ENCODE measurements at regions not wholly inside any gene's neighbourhood (a gene's known extent, or its start where the extent isn't known, plus 50 kb on each side); places are given as distances from the start of the nearest gene placed in this dataset.

DNA sequence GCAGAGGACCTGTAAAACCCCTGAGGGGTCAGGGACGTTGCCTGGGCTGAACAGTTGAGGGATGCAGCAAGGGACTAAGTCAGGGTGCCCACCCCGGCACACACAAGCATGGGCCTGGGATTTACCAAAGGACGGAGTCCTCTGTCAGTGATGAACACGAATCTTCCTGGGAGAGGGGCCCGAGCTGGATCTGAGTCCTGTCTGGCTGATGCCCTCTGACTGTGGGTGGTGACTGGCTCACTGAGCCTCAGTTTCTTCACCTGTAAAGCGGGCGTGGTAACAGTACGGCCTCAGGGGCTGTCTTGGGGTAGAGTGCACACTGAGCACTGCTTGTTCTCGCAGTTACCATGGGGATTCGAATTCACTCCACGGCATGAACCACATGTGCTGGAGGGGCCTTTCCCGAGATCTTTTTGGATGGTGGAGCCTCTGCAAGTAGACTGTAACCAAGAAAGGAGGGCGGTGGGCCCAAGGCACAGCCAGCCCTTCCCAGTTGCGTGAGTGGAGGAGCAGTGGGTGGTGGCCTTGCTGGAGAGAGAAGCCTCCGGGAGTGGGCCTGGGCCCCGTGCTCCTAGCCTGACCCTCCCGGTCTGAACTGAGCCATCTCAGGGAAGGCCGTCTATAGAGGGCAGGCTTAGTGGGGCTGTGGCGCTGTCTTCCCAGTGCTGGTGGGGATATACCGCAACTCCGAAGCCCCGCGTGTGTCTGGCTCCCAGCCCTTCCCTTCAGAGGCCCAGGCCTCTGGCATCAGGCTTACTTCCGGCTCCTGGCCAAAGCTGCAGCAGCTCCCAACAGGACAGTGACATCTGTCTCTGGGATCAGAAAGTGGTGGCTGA is 130.8 kb upstream of the HS6ST1 start:
- no peaks in the 10 kb centered on the region for H3K36me3 Mint-ChIP-seq (ENCODE audit: insufficient read depth)
- ATAC-seq (no peak), DNase-seq (no peak)
- H3K27me3 Mint-ChIP-seq (ENCODE audit: low read depth): peaks cover 10% of the 10 kb centered on the region
- H3K4me1 Mint-ChIP-seq (ENCODE audit: low read depth): no peaks in the 10 kb centered on the region
- H3K9me3 Mint-ChIP-seq: no peaks in the 10 kb centered on the region
- H3K4me3 Mint-ChIP-seq: no peak overlapping the region

DNA sequence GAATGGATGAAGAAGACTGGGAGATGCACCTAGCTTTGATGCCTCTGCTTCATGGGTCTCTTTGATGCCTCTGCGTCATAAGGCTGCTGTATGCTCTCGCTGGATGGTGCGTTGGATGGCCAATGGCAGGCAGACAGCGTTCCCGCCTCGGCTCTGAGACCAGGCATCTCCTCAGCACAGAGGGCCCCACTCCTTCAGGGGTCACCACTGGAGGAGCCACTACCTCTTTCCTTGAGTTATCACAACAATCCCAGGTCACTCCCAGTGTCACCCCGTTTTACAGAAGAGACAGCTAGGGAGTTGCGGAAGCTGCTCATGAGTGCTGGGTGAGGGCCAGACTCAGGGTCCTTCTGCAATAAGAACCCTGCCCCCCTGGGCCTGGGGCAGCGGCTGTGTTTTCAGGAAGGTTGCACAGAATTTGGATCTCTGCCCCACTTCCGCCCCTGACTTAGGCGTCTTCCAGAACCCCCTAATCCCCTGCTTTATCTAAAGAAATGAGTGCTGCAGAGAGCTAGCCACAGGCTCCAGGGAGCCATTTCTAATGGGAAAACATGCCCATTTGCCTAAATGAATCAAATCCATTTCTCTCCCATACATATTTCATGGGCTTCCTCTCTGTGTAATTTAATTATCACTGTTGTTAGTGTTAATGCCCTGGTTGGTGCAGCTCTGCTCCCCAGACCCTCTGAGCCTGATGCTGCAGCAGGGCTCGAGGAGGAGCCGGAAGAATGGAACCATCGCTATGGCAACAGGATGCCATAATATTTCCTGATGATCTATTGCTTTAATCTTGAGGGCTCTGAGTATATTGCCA is 131.8 kb upstream of the HS6ST1 start:
- H3K27me3 Mint-ChIP-seq (ENCODE audit: low read depth): peaks cover 10% of the 10 kb centered on the region
- no peaks in the 10 kb centered on the region for H3K4me1 Mint-ChIP-seq (ENCODE audit: low read depth)
- DNase-seq: no peak
- no peaks in the 10 kb centered on the region for H3K36me3 Mint-ChIP-seq (ENCODE audit: insufficient read depth)
- no peak for ATAC-seq
- no peak overlapping the region for H3K4me3 Mint-ChIP-seq
- no peaks in the 10 kb centered on the region for H3K9me3 Mint-ChIP-seq

DNA sequence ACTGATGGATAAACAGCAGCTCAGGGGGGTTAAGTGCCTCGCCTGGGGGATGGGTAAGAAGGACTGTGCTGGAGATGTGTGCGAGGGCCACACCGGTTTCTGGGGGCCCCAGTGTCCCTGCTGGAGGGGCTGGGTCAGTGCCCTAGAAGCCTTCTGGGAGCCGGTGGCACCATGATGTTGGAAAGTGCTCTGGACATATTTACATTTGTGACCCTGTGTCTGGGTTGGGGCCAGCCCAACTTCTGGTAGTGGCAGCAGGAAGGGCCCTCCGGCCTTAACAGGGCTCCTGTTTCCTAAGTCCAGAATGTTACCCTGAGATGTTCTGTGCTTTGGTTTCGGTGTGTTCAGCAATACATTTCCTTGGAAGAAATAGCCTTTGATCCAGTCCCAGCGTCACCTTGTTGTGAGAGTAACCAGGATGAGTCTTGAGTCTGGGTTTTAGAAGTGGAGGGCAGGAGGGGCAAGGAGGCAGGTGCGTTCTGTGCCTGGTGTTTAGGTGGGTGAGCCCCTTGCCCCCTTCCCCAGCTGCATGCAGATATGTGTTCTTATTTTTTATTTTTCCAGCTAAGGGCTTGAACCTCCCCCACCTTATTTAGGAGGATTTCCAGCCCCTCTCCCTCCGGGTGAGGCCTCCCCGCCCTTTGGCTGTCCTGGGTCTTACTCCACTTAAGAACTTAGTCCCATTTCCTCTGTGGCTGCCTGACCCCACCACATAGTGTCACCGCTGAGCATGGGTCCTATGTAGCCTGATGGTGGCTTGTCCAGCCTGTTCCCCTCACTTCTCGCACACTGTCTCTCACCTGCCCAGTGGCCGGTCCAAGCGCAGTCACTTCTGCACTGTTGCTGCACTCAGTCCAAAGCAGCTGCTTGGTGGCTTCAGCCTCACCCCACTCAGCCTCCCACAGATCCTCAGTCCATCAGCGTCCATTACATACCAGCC is 132.7 kb upstream of the HS6ST1 start:
- Mint-ChIP-seq H3K9me3 (no peaks in the 10 kb centered on the region), H3K36me3 (ENCODE audit: insufficient read depth) (no peaks in the 10 kb centered on the region), H3K4me3 (no peak overlapping the region), H3K4me1 (ENCODE audit: low read depth) (no peaks in the 10 kb centered on the region), H3K27me3 (ENCODE audit: low read depth) (peaks cover 10% of the 10 kb centered on the region)
- DNase-seq: no peak
- ATAC-seq: no peak

DNA sequence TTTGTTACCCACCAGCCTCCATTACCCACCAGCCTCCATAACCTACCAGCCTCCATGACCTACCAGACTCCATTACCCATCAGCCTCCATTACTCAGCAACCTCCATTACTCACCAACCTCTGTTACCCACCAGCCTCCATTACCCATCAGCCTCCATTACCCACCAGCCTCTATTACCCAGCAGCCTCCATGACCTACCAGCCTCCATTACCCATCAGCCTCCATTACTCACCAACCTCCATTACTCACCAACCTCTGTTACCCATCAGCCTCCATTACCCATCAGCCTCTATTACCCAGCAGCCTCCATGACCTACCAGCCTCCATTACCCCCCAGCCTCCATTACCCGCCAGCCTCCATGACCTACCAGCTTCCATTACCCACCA is 133.3 kb upstream of the HS6ST1 start:
- no peak for DNase-seq
- Mint-ChIP-seq H3K27me3 (ENCODE audit: low read depth) (peaks cover 10% of the 10 kb centered on the region), H3K9me3 (no peaks in the 10 kb centered on the region), H3K4me3 (no peak overlapping the region), H3K36me3 (ENCODE audit: insufficient read depth) (no peaks in the 10 kb centered on the region), H3K4me1 (ENCODE audit: low read depth) (no peaks in the 10 kb centered on the region)
- no peak for ATAC-seq

DNA sequence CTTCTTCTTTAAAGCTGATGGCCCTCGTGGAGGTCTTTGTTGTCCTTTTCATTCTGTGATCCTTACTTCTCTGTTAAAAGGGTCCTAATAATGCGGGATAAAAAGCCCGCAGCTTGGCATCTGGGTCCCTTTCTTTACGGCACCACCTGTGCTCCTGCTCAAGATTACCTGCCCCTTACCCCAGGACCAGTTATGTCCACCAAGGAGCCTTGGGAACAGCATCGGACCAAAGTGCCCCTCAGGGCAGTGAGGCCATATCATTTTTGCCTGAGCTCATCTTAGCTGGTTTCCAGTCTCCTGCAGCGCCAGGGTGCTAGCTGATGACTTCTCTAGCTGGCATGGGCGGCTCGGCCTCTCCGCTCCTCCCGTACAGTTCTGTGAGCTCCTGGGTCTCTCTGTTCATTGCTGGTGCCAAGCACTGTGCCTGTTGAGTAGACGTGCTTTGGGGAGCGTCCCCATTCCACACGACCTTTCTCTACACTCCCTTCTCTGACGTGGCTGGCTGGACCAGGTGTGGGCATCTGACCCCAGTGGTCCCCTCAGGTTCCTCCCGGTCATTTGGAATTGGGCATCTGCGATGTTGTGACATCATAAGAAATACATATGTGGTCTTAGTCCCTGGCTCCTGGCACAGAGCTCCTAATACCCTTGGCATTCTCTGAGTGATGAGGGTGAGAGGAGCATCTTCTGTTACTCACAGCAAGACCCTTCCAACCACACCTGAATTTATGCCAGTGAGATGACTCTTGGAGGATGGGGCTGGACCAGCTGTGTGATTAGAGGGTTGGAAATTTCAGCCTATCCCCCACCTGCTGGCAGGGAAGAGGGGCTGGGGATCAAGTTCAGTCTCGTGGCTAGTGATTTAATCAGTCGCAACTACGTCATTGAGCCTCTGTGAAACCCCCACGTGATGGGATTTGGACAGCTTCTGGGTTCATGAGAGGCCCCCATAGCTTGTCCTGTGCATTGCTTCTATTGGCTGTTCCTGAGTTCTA is 134.2 kb upstream of the HS6ST1 start:
- ATAC-seq (no peak), DNase-seq (no peak)
- Mint-ChIP-seq H3K36me3 (ENCODE audit: insufficient read depth) (no peaks in the 10 kb centered on the region), H3K9me3 (no peaks in the 10 kb centered on the region), H3K4me3 (no peak overlapping the region), H3K27me3 (ENCODE audit: low read depth) (peaks cover 13% of the 10 kb centered on the region), H3K4me1 (ENCODE audit: low read depth) (no peaks in the 10 kb centered on the region)

DNA sequence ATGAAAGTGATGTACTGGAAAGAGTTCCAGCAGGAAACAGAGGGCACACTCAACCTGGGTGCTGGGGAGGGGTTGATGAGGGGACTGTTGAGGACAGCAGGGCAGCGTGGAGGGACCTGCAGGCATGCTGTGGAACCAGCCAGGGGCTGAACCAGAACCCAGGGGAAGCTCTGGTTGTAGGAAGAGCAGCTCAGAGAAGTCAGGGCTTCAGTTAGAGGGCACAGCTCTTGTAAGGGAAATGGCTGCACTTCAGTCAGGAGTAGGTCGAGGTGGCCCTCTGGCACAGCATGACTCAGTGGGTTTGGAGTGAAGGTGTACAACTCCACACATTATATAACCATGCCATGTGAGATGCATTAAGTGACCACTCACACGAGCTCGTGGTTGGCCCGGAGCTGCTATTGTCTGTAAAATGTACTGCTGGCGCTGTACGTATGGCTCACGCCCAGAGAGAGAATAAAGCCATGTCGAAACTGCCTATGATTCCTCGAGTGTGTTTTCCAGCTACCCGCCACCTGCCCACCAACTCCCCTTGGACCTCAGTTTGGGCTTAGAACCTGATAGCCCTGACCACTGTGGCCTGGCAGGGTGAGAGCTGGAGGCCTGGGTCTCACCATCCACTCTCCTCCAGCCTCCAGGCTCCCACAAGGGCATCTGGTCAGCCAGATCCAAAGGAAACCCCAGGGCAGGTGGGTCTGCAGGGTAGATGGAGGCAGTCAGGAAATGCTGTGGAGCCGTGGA is 136.5 kb upstream of the HS6ST1 start:
- peaks cover 17% of the 10 kb centered on the region for H3K27me3 Mint-ChIP-seq (ENCODE audit: low read depth)
- H3K4me1 Mint-ChIP-seq (ENCODE audit: low read depth): no peaks in the 10 kb centered on the region
- DNase-seq: no peak
- no peak overlapping the region for H3K4me3 Mint-ChIP-seq
- ATAC-seq: no peak
- H3K9me3 Mint-ChIP-seq: no peaks in the 10 kb centered on the region
- H3K36me3 Mint-ChIP-seq (ENCODE audit: insufficient read depth): no peaks in the 10 kb centered on the region

DNA sequence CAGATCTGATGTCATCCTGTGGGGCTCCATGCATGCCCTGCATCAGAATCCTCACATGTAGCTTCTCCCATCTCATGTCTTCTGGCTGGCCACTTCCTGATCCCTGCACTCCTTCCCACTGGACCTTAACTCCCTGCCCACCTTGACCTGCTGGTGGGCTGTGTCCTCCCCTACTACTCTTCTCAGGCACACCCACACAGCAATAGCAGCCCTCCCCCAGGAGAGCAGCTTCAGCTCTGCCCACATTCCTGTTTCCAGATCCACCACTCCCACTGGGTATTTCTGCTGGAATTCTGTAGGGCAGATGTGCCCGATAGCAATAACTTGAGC is 137.0 kb upstream of the HS6ST1 start:
- no peak for ATAC-seq
- Mint-ChIP-seq H3K27me3 (ENCODE audit: low read depth) (peaks cover 17% of the 10 kb centered on the region), H3K36me3 (ENCODE audit: insufficient read depth) (no peaks in the 10 kb centered on the region), H3K4me1 (ENCODE audit: low read depth) (no peaks in the 10 kb centered on the region), H3K9me3 (no peaks in the 10 kb centered on the region), H3K4me3 (no peak overlapping the region)
- no peak for DNase-seq

DNA sequence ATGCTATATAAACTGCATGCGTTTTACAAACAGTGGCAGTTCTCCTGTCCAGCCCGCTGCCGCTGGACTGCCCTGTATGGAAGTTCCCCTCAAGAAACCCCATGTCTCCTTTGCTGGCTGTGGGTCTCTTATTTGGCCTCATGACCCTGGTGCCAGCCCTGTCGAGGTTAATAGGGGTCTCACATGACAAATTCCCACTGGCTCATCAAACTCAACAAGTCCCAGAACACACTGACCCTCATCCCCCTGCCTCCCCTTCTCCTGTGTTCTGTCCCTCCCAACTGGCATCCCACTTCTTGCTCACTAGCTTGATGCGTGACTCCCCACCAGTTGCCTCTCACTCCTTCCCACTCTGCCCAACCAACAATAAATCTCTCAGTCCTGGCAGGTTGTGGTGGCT is 137.6 kb upstream of the HS6ST1 start:
- DNase-seq: no peak

DNA sequence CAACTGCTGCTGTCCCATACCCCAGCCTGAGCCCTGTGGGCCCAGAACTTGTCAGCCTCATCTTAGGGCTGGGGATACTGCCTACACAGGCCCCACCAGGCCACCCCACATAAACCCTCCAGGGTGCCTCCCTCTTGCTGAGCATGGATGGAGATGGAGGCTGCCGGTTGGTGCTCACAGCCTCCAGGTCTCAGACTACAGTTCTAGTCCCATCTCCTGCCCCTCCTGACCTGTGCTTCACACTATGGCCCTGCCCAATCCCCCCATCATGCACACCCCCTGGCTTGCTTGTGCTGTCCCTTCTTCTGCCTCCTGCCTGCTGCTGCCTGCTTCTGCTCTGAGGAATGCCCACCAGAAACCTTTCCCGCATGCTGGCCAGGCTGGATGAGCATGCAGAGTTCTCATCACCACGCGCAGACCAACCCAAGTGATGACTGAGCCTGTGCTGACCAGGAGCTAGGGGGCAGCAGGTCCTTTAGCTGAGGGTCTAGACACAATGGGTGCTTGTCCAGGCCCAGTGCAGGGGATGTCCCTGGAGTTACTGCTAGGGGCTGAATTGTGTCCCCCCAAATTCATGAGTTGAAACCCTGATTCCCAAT is 138.4 kb upstream of the HS6ST1 start:
- Mint-ChIP-seq H3K9me3 (no peaks in the 10 kb centered on the region), H3K4me1 (ENCODE audit: low read depth) (no peaks in the 10 kb centered on the region), H3K36me3 (ENCODE audit: insufficient read depth) (no peaks in the 10 kb centered on the region), H3K4me3 (no peak overlapping the region), H3K27me3 (ENCODE audit: low read depth) (peaks cover 17% of the 10 kb centered on the region)
- no peak for DNase-seq
- no peak for ATAC-seq

More for the DNA sequence above, 137.6 kb upstream of the HS6ST1 start:
- Mint-ChIP-seq H3K9me3 (no peaks in the 10 kb centered on the region), H3K4me1 (ENCODE audit: low read depth) (no peaks in the 10 kb centered on the region), H3K4me3 (no peak overlapping the region), H3K27me3 (ENCODE audit: low read depth) (peaks cover 17% of the 10 kb centered on the region), H3K36me3 (ENCODE audit: insufficient read depth) (no peaks in the 10 kb centered on the region)
- ATAC-seq: no peak

DNA sequence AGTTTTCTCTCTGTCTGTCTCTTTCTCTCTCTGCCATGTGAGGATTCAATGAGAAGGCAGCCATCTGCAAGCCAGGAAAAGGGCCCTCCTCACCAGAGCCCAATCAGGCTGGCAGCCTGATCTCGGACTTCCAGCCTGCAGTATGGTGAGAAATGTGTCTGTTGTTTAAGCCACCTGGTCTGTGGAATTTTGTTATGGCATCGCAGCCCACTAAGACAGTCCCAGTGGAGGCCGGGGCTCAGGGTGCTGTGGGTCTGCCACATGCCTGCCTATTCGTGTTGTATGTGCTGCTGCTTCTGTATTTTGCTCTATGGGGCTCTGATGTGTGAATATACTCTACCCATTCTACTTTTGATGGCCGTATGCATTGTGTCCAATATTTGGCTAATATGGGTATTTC is 139.0 kb upstream of the HS6ST1 start:
- Mint-ChIP-seq H3K4me1 (ENCODE audit: low read depth) (no peaks in the 10 kb centered on the region), H3K9me3 (no peaks in the 10 kb centered on the region), H3K27me3 (ENCODE audit: low read depth) (peaks cover 12% of the 10 kb centered on the region), H3K36me3 (ENCODE audit: insufficient read depth) (no peaks in the 10 kb centered on the region), H3K4me3 (no peak overlapping the region)
- no peak for DNase-seq
- ATAC-seq: no peak

DNA sequence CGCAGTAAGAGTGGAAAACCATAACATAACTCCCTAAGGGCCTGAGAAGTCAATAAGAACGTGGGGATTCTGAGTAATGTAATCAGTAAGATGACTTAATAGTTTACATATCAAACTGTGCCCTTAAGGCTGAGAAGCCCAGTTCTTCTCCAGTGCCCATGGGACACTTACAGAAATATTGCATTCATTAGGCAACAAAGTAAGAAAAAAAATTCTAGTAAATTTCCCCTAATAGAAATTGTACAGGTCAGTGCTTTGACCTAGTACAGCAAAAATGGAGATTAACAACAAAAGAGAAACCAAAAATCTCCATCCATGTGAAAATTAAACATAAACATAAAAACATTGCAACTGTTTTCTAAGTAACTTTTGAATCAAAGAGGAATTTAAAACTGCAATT is 139.8 kb upstream of the HS6ST1 start:
- Mint-ChIP-seq H3K4me3 (no peak overlapping the region), H3K36me3 (ENCODE audit: insufficient read depth) (no peaks in the 10 kb centered on the region), H3K4me1 (ENCODE audit: low read depth) (no peaks in the 10 kb centered on the region), H3K27me3 (ENCODE audit: low read depth) (peaks cover 9% of the 10 kb centered on the region), H3K9me3 (no peaks in the 10 kb centered on the region)
- ATAC-seq (no peak), DNase-seq (no peak)

DNA sequence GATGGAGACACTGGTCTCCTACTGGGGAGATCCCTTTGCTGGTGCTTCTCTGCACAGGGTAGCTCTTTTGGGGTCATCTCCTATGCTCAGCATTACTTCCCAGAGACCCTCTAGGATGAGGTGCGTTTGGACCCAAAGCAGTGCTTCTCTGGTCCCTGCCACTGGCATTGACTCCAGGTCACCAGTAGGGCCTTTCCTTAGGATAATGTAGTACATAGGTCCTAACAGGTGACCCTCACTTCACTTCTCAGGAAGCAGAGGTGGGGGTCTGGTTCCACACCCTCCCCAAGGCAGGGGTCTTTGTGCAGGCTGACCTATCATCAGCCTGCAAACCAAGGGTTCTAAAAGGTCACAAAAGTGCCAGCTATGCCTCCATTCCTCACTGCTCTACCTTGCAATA is 145.8 kb upstream of the HS6ST1 start:
- Mint-ChIP-seq H3K27me3 (ENCODE audit: low read depth) (peaks cover 1% of the 10 kb centered on the region), H3K4me1 (ENCODE audit: low read depth) (no peaks in the 10 kb centered on the region), H3K36me3 (ENCODE audit: insufficient read depth) (no peaks in the 10 kb centered on the region), H3K9me3 (peaks cover 8% of the 10 kb centered on the region), H3K4me3 (no peak overlapping the region)
- DNase-seq (no peak), ATAC-seq (no peak)

Measured in activated T-cell treated with anti-CD3 and anti-CD28 coated beads, Interleukin-2, amount 50 U/mL, for 4 hours (primary cell).